Pancreas (tissue), 10 donors: ENCODE measurements at regions not wholly inside any gene's neighbourhood (a gene's known extent, or its start where the extent isn't known, plus 50 kb on each side); places are given as distances from the start of the nearest gene placed in this dataset.

Source experiments
- ATAC-seq, 4 donors: fragments of 200-7000 bp; cut with Tn5 transposase; one replicate each; pipeline versions ENCODE4 v1.8.0 to v1.9.1; 2020; ENCODE audit warnings: mild to moderate bottlenecking in 4 of 4, moderate library complexity in 4 of 4
- DNase-seq, 6 donors: peaks; one replicate each; pipeline ENCODE4 v3.0.0-alpha.2; 2020
- FAIRE-seq: peaks from 2 replicates; lab custom pipeline; 2012; peaks lifted over from hg19 to GRCh38; lab: Jason Lieb, UNC
- H3K27ac ChIP-seq, 4 donors: fragments of 200-600 bp; sonication (generic); 1 replicate in 3 of 4; 2 replicates in 1 of 4; pipeline versions ENCODE4 v1.5.0 to v1.8.0; 2020
- H3K27me3 ChIP-seq, 4 donors: fragments of 200-600 bp; one replicate each; pipeline ENCODE4 v1.8.0; 2021
- H3K36me3 ChIP-seq, 3 donors: fragments of 200-600 bp; sonication (generic) in 1 of 3; one replicate each; pipeline versions ENCODE4 v1.5.0 to v1.8.0; 2020 to 2021
- H3K4me1 ChIP-seq, 3 donors: fragments of 200-600 bp; one replicate each; pipeline ENCODE4 v1.8.0; 2021
- H3K4me3 ChIP-seq, 4 donors: fragments of 200-600 bp; sonication (generic) in 2 of 4; one replicate each; pipeline versions ENCODE4 v1.5.0 to v1.8.0; 2020 to 2021
- H3K9me3 ChIP-seq, 4 donors: fragments of 200-600 bp; one replicate each; pipeline ENCODE4 v1.8.0; 2021
- WGBS, 2 donors: extraction: QIAGEN DNeasy Blood & Tissue Kit; methylation state at CpG; one replicate each; pipeline ENCODE4 v1.1.7; 2013; 5-methylcytosine and 5-hydroxymethylcytosine counted together
- intact Hi-C, 3 donors: fragments of 100-400 bp; cut with DNase I; formaldehyde crosslinking; loops; one replicate each; pipeline versions ENCODE4 v1.11.1 to v1.14.2; 2022
- TF ChIP-seq, protein P1 (sequence below), 4 donors: fragments of 200-600 bp; sonication (generic) in 3 of 4; IDR thresholded peaks; one replicate each; pipeline versions ENCODE4 v1.5.0 to v1.8.0; 2021; ENCODE audit warnings: antibody characterized with exemption in 4 of 4
- donor health status: healthy with polysubstance abuse.
- donor health status: DM: no; HTN: no; CAD: no; lungs with moderate emphysema.
- donor health status: DM: no; HTN: no; CAD: no.
- donor health status: control.
- donor health status: control.
- donor health status: Bipolar disorder and iron deficiency.
- donor health status: DM: yes; HTN: yes; CAD: no.
- donor health status: DM: no; HTN: no; CAD: no.
- donor health status: DM: no; HTN: no; CAD: no.
- donor health status: DM: yes; HTN: yes; CAD: no.

DNA sequence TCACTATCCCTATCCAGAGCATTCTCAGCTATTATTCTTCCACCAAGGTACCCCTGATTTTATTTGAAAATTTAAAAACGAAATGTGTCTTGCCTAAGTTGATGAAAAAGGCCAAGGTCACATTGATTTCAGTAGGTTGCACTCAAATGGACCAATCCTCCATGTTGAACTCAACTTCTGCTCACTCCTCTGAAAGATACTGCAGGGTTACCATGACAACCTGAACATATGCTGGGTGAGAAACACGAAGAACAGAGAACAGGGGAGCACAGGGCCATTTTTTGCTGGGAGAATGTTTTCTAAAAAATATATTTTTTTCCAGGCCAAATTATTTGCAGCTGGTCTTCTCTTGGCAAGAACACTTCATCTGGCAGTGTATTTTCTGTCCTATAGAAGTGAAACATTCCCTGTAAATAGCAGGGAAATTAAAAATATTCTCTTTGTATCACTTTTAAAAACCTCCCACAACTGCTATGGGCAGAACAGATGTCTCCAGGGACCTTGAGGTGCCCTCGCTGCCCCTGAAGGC lies 215.9 kb downstream of the NXNL2 start:
- WGBS, 2 donors = 63 to 69% methylated on average over 3 of the region's 3 CpGs
- FAIRE-seq (no peak), DNase-seq (no peak), ATAC-seq (no peak)
- Histone ChIP-seq H3K9me3 (no peaks in the 10 kb centered on the region), H3K4me3 (no peak overlapping the region), H3K27me3 (no peaks in the 10 kb centered on the region), H3K27ac (no peak overlapping the region), H3K4me1 (peaks cover 0 to 3% (median 0%) of the 10 kb centered on the region in 3 donors), H3K36me3 (no peaks in the 10 kb centered on the region)
- TF ChIP-seq, protein P1, sequence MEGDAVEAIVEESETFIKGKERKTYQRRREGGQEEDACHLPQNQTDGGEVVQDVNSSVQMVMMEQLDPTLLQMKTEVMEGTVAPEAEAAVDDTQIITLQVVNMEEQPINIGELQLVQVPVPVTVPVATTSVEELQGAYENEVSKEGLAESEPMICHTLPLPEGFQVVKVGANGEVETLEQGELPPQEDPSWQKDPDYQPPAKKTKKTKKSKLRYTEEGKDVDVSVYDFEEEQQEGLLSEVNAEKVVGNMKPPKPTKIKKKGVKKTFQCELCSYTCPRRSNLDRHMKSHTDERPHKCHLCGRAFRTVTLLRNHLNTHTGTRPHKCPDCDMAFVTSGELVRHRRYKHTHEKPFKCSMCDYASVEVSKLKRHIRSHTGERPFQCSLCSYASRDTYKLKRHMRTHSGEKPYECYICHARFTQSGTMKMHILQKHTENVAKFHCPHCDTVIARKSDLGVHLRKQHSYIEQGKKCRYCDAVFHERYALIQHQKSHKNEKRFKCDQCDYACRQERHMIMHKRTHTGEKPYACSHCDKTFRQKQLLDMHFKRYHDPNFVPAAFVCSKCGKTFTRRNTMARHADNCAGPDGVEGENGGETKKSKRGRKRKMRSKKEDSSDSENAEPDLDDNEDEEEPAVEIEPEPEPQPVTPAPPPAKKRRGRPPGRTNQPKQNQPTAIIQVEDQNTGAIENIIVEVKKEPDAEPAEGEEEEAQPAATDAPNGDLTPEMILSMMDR (IDR thresholded peaks at IDR 0.05) = no peak
- intact Hi-C loops = loop anchor here in 1 of 3 donors (10.0 kb wide), 1 partner anchor 64 kb away; no protein-coding TSS in a partner anchor

DNA sequence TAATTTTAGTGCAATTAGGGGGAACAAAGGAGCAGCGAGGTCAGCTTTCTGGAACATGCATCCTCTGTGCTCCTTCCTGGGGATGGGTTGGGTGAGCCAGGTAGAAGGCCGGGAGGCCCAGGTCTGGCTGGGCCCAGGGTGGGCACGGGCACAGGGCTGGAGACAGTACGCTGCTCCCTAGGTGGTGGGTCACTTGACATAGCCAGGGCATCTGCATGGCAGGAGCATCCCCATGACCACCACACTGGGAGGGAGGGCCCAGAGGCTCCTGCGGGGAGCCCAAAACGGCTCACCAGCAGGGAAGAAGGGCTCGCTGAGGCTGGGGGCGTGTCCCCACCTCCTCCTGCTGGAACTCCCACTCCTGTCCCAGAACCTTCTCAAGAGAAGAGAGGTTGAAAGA lies 216.8 kb downstream of the NXNL2 start:
- no peak for ATAC-seq
- Histone ChIP-seq H3K36me3 (no peaks in the 10 kb centered on the region), H3K4me3 (no peak overlapping the region), H3K4me1 (peaks cover 0 to 3% (median 0%) of the 10 kb centered on the region in 3 donors), H3K9me3 (no peaks in the 10 kb centered on the region), H3K27me3 (no peaks in the 10 kb centered on the region), H3K27ac (no peak overlapping the region)
- intact Hi-C loops = loop anchor here in 1 of 3 donors (10.0 kb wide), 1 partner anchor 63 kb away; no protein-coding TSS in a partner anchor
- TF ChIP-seq, protein P1 (IDR thresholded peaks at IDR 0.05) = no peak
- 86 to 89% methylated on average over 8 of the region's 8 CpGs for WGBS, 2 donors
- no peak for DNase-seq
- FAIRE-seq = no peak

DNA sequence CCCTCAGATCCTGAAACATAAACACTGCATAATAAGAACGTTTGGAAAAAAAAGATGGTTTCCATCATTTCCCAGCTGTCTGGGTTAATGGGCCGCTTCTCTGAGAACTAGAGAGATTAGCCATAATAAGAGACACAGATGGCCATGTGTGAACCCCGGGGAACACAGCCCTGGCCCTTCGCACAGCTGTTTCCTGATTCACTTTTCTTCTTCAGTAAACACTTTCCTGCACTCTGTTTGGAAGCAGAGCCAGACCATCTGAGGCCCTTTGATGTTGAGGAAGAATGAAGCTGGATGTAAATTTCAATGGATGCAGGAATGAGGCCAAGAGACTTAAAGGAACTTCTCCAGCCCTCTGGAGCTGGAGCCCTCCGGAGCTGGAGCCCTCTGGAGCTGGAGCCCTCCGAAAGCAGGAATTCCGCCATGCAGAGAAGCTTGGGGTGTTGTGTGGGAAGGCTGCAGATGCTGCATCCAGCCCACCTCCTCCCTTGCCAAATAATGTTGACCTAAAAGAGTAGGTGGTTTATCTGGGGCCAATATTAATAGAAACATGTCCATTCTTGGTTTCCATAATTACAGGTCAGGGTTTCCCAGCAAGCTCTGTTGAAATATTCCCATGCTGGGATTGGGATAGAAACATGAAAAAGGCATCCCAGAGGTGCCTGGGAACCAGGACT lies 218.9 kb downstream of the NXNL2 start:
- Histone ChIP-seq H3K27me3 (no peaks in the 10 kb centered on the region), H3K36me3 (no peaks in the 10 kb centered on the region), H3K27ac (no peak overlapping the region), H3K4me3 (no peak overlapping the region), H3K4me1 (peaks cover 0 to 3% (median 0%) of the 10 kb centered on the region in 3 donors), H3K9me3 (no peaks in the 10 kb centered on the region)
- no peak for DNase-seq
- intact Hi-C loops = loop anchor here in 1 of 3 donors (10.0 kb wide), 1 partner anchor 61 kb away; no protein-coding TSS in a partner anchor
- TF ChIP-seq, protein P1 (IDR thresholded peaks at IDR 0.05) = no peak
- peak in 2 of 4 donors; percentile 17 to 66 for ATAC-seq
- 37 to 40% methylated on average over 7 of the region's 7 CpGs for WGBS, 2 donors
- no peak for FAIRE-seq

DNA sequence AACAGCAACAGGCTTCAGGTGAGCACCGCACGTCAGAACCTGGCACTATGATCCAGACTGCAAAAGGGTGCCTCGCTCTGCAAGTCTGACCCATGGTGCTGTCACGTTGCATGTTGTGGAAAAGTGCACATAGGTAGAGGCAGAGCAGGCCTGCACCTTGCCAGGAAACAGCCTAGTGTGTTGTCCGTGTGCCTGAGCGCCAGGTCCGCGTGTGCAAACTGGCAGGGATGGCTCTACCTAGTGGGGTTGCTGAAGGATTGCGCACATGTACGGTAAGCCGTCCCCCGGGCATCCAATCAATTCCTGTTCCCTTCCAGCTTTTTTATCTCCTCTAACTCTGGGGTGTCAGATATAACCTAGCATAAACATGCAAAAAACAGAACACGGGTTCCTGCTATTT lies 219.5 kb downstream of the NXNL2 start:
- intact Hi-C loops = loop anchor here in 1 of 3 donors (10.0 kb wide), 1 partner anchor 60 kb away; no protein-coding TSS in a partner anchor
- FAIRE-seq = no peak

More for the DNA sequence above, 219.5 kb downstream of the NXNL2 start:
- TF ChIP-seq, protein P1 (IDR thresholded peaks at IDR 0.05) = no peak
- no peak overlapping the region for H3K4me3 ChIP-seq
- ATAC-seq (no peak), DNase-seq (no peak)
- H3K27ac ChIP-seq = no peak overlapping the region
- H3K9me3 ChIP-seq = no peaks in the 10 kb centered on the region
- no peaks in the 10 kb centered on the region for H3K27me3 ChIP-seq
- no peaks in the 10 kb centered on the region for H3K36me3 ChIP-seq
- WGBS, 2 donors = 88 to 89% methylated on average over 13 of the region's 13 CpGs
- H3K4me1 ChIP-seq = peaks cover 0 to 3% (median 0%) of the 10 kb centered on the region in 3 donors
